ENCODE measurements at regions not wholly inside any gene's neighbourhood (a gene's known extent, or its start where the extent isn't known, plus 50 kb on each side); places are given as distances from the start of the nearest gene placed in this dataset.

- H3K36me3 ChIP-seq (ENCODE audit: insufficient read depth, low read length), result no peaks in the 10 kb centered on the region
- H3K4me2 ChIP-seq (ENCODE audit: low read length), result no peak overlapping the region
- no peaks in the 10 kb centered on the region for H3K4me1 ChIP-seq (ENCODE audit: control insufficient read depth, insufficient read depth, low read length)
Measured at GRCh38 chr19:28829762-28830161, 383.2 kb downstream of the UQCRFS1 start.

DNA sequence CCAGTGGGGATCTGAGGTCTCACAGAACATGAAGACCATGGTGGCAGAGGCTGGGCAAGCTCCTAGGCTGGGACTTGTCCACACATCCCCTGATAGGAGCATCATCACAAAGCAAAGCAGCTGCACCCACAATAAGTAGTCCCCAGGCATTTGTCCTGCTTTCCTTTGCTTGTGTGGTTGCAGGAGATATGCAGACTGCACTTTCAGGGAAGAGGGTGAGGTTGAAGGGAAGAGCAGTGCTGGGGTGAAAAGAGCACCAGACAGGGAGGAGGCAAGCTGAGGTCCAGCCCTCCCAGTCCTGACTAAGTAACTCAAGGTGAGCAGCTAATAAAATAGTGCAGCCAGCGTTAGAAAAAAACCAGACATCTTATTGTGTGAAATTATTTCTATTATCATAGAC, 383.6 kb downstream of the UQCRFS1 start:
- H3K36me3 ChIP-seq (ENCODE audit: insufficient read depth, low read length), result no peaks in the 10 kb centered on the region
- H3K4me3 ChIP-seq (ENCODE audit: low read length), result no peak overlapping the region
- H3K9ac ChIP-seq (ENCODE audit: low read depth, low read length), result no peak overlapping the region
- peaks cover 4% of the 10 kb centered on the region for H3K27me3 ChIP-seq (ENCODE audit: control insufficient read depth, insufficient read depth, low read length)
- no peaks in the 10 kb centered on the region for H3K4me1 ChIP-seq (ENCODE audit: control insufficient read depth, insufficient read depth, low read length)
- H3K9me3 ChIP-seq (replicated peaks; ENCODE audit: low read length), result no peaks in the 10 kb centered on the region
- H3K4me2 ChIP-seq (ENCODE audit: low read length), result no peak overlapping the region

More at GRCh38 chr19:28829762-28830161, 383.2 kb downstream of the UQCRFS1 start:
- H3K9ac ChIP-seq (ENCODE audit: low read depth, low read length), result no peak overlapping the region
- H3K9me3 ChIP-seq (replicated peaks; ENCODE audit: low read length), result no peaks in the 10 kb centered on the region
- H3K4me3 ChIP-seq (ENCODE audit: low read length), result no peak overlapping the region
- H3K27me3 ChIP-seq (ENCODE audit: control insufficient read depth, insufficient read depth, low read length), result peaks cover 6% of the 10 kb centered on the region

DNA sequence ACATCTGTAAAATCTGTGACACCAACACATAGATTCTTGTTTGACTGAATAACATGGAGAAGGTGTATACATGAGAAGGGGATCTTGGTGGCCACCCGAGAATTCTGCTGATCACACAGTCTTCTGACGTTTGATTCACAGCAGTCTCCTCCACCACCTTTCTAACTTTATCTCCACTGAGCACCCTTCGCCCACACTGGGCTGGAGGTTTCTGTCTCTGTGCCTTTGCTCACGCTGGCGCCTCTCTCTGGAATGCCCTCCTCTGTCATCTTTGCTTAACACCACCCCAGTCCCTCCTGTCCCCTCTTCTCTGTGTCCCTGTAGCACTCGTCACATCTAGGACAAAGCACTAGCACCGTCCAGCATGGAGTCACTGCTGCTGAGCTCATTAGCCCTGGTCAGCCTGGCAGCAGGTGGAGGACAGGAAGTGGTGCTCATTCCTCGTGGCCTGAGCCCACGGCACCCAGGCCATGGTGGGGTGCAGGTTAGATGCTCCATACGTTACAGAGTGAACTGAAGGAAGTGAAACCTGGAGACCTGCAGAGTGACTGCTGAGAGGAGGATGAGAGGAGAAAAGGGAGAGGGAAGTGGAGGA, 384.6 kb downstream of the UQCRFS1 start:
- no peak overlapping the region for H3K4me2 ChIP-seq (ENCODE audit: low read length)
- H3K4me3 ChIP-seq (ENCODE audit: low read length), result no peak overlapping the region
- H3K36me3 ChIP-seq (ENCODE audit: insufficient read depth, low read length), result no peaks in the 10 kb centered on the region
- no peaks in the 10 kb centered on the region for H3K27me3 ChIP-seq (ENCODE audit: control insufficient read depth, insufficient read depth, low read length)
- no peaks in the 10 kb centered on the region for H3K9me3 ChIP-seq (replicated peaks; ENCODE audit: low read length)
- H3K4me1 ChIP-seq (ENCODE audit: control insufficient read depth, insufficient read depth, low read length), result no peaks in the 10 kb centered on the region
- no peak overlapping the region for H3K9ac ChIP-seq (ENCODE audit: low read depth, low read length)

DNA sequence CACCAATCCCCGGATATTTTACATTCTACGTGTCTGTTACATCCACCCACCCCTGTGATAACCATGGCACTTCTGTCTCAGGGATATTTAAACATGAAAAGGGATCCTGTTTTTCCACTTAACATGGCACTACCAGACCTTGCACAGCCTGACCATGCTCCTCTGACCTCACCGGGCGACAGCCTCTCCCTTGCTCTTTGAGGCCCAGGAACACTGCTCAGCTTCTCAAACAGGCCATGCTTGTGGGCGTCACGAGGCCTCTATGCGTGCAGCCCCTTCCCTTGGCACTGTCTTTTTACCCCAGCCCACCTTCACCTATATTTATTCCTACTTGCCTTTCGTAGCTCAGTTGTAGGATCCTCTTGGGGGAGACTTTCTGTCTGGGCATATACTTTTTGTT, 385.6 kb downstream of the UQCRFS1 start:
- Histone ChIP-seq H3K36me3 (ENCODE audit: insufficient read depth, low read length) (no peaks in the 10 kb centered on the region), H3K9me3 (replicated peaks; ENCODE audit: low read length) (no peaks in the 10 kb centered on the region)

DNA sequence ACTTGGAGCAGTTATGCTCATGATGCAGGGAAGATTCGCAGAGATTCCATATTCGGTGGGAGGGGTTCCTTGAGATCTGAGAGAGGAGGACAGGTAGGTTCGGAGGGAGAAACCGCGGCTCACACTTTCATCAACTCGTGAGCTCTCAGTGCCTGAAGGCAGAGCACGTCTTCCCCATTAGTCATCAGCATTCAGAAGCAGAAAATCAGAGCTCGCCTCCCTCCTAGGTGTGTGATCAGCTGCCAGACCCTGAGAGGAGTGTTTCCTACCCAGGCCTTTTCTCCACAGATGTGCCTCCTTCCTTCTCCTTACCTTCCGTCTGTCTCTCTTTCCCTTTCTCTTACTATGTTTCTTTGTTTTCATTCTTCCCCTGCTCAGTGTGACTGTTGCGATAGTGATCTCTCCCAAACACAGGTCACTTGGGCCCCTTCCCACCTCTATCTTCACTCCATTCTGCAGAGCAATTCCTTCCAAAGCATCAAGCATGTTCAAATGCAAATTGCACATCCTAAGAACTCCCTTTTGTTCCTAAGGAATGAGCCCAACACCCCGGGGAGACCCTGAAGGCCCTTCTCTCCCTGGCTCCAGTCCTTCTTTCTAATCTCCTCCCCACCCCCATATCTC, 389.5 kb downstream of the UQCRFS1 start:
- Histone ChIP-seq H3K4me3 (ENCODE audit: low read length) (no peak overlapping the region), H3K27me3 (ENCODE audit: control insufficient read depth, insufficient read depth, low read length) (no peaks in the 10 kb centered on the region), H3K9ac (ENCODE audit: low read depth, low read length) (no peak overlapping the region), H3K9me3 (replicated peaks; ENCODE audit: low read length) (no peaks in the 10 kb centered on the region), H3K4me1 (ENCODE audit: control insufficient read depth, insufficient read depth, low read length) (no peaks in the 10 kb centered on the region), H3K36me3 (ENCODE audit: insufficient read depth, low read length) (no peaks in the 10 kb centered on the region), H3K4me2 (ENCODE audit: low read length) (no peak overlapping the region)

More for the DNA sequence above, 385.6 kb downstream of the UQCRFS1 start:
- H3K27me3 ChIP-seq (ENCODE audit: control insufficient read depth, insufficient read depth, low read length), result no peaks in the 10 kb centered on the region
- H3K9ac ChIP-seq (ENCODE audit: low read depth, low read length), result no peak overlapping the region
- H3K4me1 ChIP-seq (ENCODE audit: control insufficient read depth, insufficient read depth, low read length), result no peaks in the 10 kb centered on the region
- no peak overlapping the region for H3K4me2 ChIP-seq (ENCODE audit: low read length)
- no peak overlapping the region for H3K4me3 ChIP-seq (ENCODE audit: low read length)

DNA sequence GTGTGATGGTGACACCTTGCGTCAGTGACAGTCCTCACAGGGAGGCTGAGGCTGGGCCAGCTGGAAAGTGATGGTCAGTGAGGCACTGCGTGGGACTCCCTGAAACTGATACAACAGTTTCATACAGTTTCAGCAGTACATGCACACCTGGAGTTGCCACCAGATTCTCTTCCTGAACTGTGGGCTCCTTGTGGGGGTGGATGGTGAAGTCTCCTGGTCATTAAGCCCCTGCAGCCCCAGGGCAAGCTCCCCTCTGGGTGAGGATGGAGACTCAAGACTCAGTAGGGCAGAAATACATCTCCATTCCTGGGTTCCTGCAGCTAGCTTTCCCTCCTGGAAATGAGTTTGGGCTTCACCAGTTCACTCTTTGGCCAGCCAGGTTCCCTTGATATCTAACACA, 392.7 kb downstream of the UQCRFS1 start:
- Histone ChIP-seq H3K4me1 (ENCODE audit: control insufficient read depth, insufficient read depth, low read length) (no peaks in the 10 kb centered on the region), H3K27me3 (ENCODE audit: control insufficient read depth, insufficient read depth, low read length) (no peaks in the 10 kb centered on the region), H3K36me3 (ENCODE audit: insufficient read depth, low read length) (no peaks in the 10 kb centered on the region), H3K4me2 (ENCODE audit: low read length) (no peak overlapping the region), H3K4me3 (ENCODE audit: low read length) (no peak overlapping the region), H3K9me3 (replicated peaks; ENCODE audit: low read length) (no peaks in the 10 kb centered on the region), H3K9ac (ENCODE audit: low read depth, low read length) (no peak overlapping the region)

- H3K27me3 ChIP-seq (ENCODE audit: control insufficient read depth, insufficient read depth, low read length), result no peaks in the 10 kb centered on the region
- no peak overlapping the region for H3K9ac ChIP-seq (ENCODE audit: low read depth, low read length)
- no peaks in the 10 kb centered on the region for H3K9me3 ChIP-seq (replicated peaks; ENCODE audit: low read length)
- no peaks in the 10 kb centered on the region for H3K36me3 ChIP-seq (ENCODE audit: insufficient read depth, low read length)
- H3K4me3 ChIP-seq (ENCODE audit: low read length), result no peak overlapping the region
- H3K4me2 ChIP-seq (ENCODE audit: low read length), result no peak overlapping the region
- no peaks in the 10 kb centered on the region for H3K4me1 ChIP-seq (ENCODE audit: control insufficient read depth, insufficient read depth, low read length)
Measured at GRCh38 chr19:28815257-28815656, 397.7 kb downstream of the UQCRFS1 start.

- Histone ChIP-seq H3K4me3 (ENCODE audit: low read length) (no peak overlapping the region), H3K36me3 (ENCODE audit: insufficient read depth, low read length) (no peaks in the 10 kb centered on the region), H3K4me2 (ENCODE audit: low read length) (peak overlapping the region; percentile 73), H3K9ac (ENCODE audit: low read depth, low read length) (no peak overlapping the region), H3K27me3 (ENCODE audit: control insufficient read depth, insufficient read depth, low read length) (peaks cover 30% of the 10 kb centered on the region), H3K4me1 (ENCODE audit: control insufficient read depth, insufficient read depth, low read length) (no peaks in the 10 kb centered on the region), H3K9me3 (replicated peaks; ENCODE audit: low read length) (no peaks in the 10 kb centered on the region)
Measured at GRCh38 chr19:28794301-28794700, 418.6 kb downstream of the UQCRFS1 start.

GRCh38 chr19:28793391-28794168, 419.4 kb downstream of the UQCRFS1 start:
- Histone ChIP-seq H3K4me3 (ENCODE audit: low read length) (peak overlapping the region; percentile 60), H3K36me3 (ENCODE audit: insufficient read depth, low read length) (no peaks in the 10 kb centered on the region), H3K27me3 (ENCODE audit: control insufficient read depth, insufficient read depth, low read length) (peaks cover 30% of the 10 kb centered on the region), H3K9me3 (replicated peaks; ENCODE audit: low read length) (no peaks in the 10 kb centered on the region), H3K4me2 (ENCODE audit: low read length) (peak overlapping the region; percentile 73), H3K4me1 (ENCODE audit: control insufficient read depth, insufficient read depth, low read length) (no peaks in the 10 kb centered on the region), H3K9ac (ENCODE audit: low read depth, low read length) (no peak overlapping the region)

DNA sequence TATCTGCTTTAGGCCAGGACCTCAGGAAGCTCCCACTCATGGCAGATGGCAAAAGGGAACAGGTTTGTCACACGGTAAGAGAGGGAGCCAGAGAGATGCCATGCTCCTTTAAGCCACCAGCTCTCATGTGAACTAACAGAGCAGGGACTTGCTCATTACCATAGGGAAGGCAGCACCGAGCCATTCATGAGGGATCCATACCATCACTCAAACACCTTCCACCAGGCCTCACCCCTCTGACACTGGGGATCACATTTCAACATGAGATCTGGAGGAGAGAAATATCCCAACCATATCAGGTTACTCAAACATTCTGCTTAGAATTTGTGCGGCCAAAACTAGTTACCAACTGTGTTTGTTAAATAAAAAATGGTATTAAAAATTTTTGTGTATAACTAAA, 427.0 kb downstream of the UQCRFS1 start:
- H3K4me1 ChIP-seq (ENCODE audit: control insufficient read depth, insufficient read depth, low read length), result no peaks in the 10 kb centered on the region
- no peak overlapping the region for H3K4me2 ChIP-seq (ENCODE audit: low read length)
- no peak overlapping the region for H3K4me3 ChIP-seq (ENCODE audit: low read length)
- no peaks in the 10 kb centered on the region for H3K36me3 ChIP-seq (ENCODE audit: insufficient read depth, low read length)
- H3K27me3 ChIP-seq (ENCODE audit: control insufficient read depth, insufficient read depth, low read length), result no peaks in the 10 kb centered on the region
- no peaks in the 10 kb centered on the region for H3K9me3 ChIP-seq (replicated peaks; ENCODE audit: low read length)
- H3K9ac ChIP-seq (ENCODE audit: low read depth, low read length), result no peak overlapping the region

GRCh38 chr19:28764066-28764465, 448.9 kb downstream of the UQCRFS1 start:
- no peaks in the 10 kb centered on the region for H3K9me3 ChIP-seq (replicated peaks; ENCODE audit: low read length)
- no peak overlapping the region for H3K4me2 ChIP-seq (ENCODE audit: low read length)
- no peak overlapping the region for H3K4me3 ChIP-seq (ENCODE audit: low read length)
- H3K4me1 ChIP-seq (ENCODE audit: control insufficient read depth, insufficient read depth, low read length), result no peaks in the 10 kb centered on the region
- H3K27me3 ChIP-seq (ENCODE audit: control insufficient read depth, insufficient read depth, low read length), result no peaks in the 10 kb centered on the region
- H3K9ac ChIP-seq (ENCODE audit: low read depth, low read length), result no peak overlapping the region
- H3K36me3 ChIP-seq (ENCODE audit: insufficient read depth, low read length), result no peaks in the 10 kb centered on the region
